ENCODE measurements at regions not wholly inside any gene's neighbourhood (a gene's known extent, or its start where the extent isn't known, plus 50 kb on each side); places are given as distances from the start of the nearest gene placed in this dataset.

DNA sequence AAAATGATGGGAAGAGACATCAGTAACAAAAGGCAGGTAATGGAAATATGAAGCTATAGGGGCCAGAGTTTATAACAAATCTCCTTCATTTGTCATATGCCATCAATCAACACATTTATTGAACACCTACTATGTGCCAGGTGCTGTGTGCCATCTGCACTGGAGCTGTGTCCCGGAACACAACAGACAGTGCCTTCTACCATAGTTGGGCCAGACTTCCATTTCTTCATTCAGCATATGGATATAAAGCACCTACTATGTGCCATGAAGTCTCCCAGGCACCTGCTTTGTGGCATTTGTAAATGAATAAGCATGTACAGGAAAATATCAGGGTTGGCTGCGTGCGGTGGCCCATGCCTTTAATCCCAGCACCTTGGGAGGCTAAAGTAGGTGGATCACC, 112.5 kb upstream of the ERCC6L2 start:
- ChIA-PET CTCF (no interaction called here), POLR2A (no interaction called here)
- TF ChIP-seq, protein P1, sequence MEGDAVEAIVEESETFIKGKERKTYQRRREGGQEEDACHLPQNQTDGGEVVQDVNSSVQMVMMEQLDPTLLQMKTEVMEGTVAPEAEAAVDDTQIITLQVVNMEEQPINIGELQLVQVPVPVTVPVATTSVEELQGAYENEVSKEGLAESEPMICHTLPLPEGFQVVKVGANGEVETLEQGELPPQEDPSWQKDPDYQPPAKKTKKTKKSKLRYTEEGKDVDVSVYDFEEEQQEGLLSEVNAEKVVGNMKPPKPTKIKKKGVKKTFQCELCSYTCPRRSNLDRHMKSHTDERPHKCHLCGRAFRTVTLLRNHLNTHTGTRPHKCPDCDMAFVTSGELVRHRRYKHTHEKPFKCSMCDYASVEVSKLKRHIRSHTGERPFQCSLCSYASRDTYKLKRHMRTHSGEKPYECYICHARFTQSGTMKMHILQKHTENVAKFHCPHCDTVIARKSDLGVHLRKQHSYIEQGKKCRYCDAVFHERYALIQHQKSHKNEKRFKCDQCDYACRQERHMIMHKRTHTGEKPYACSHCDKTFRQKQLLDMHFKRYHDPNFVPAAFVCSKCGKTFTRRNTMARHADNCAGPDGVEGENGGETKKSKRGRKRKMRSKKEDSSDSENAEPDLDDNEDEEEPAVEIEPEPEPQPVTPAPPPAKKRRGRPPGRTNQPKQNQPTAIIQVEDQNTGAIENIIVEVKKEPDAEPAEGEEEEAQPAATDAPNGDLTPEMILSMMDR (IDR thresholded peaks at IDR 0.05; ENCODE audit: insufficient read depth, low read depth, low read length) = no peak

DNA sequence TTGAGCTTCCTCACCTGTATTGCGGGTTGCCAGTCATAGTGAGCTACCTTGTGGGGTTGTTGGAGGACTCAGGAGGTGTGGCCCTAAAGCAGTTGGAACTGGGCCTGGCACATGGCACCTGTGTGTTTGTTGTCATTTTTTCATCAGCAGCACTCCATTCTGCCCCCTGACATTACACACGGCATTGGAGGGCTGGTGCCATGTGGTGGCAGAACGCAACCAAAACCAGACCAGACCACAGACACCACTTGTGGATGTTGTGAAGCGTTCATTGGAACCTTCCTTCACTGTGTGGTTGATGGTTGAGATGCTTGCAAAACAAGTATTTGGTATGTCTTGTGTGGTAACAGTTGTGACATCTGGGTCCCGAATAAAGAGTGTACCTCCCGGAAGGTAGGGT, 113.2 kb upstream of the ERCC6L2 start:
- CTCF ChIA-PET = no interaction called here
- Histone ChIP-seq H3K4me3 (ENCODE audit: low read depth, low read length) (no peak overlapping the region), H3K36me3 (ENCODE audit: control insufficient read depth, insufficient read depth, low read length) (no peaks in the 10 kb centered on the region), H3K27me3 (ENCODE audit: control insufficient read depth, insufficient read depth, low read length) (0 out of 2 replicates have a peak, but pooled peaks cover 1% of the 10 kb centered on the region)
- no peak for DNase-seq (ENCODE audit: low read depth)
- POLR2A ChIA-PET = no interaction called here
- TF ChIP-seq, protein P1 (IDR thresholded peaks at IDR 0.05; ENCODE audit: insufficient read depth, low read depth, low read length) = no peak

More for the DNA sequence above, 112.5 kb upstream of the ERCC6L2 start:
- no peaks in the 10 kb centered on the region for H3K36me3 ChIP-seq (ENCODE audit: control insufficient read depth, insufficient read depth, low read length)
- H3K4me3 ChIP-seq (ENCODE audit: low read depth, low read length) = no peak overlapping the region
- H3K27me3 ChIP-seq (ENCODE audit: control insufficient read depth, insufficient read depth, low read length) = 0 out of 2 replicates have a peak, but pooled peaks cover 1% of the 10 kb centered on the region
- no peak for DNase-seq (ENCODE audit: low read depth)

DNA sequence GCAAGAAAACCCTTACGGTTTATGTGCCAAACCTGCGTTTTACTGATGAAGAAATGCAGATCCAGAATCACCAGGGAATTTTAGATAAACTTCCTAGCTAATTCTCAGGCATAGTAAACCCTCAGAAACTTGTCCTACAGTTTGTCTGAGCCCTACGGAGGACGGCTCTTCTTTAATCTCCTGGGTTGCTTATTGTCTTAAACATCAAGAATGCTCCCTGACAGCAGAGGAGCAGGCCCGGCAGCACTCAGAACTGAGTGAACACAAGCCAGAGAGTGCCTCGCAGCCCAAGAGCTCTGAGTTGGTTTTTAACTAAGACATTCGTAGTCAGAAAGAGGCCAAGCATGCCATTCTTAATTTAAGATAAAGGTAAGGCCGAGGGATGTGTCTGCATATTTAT, 114.7 kb upstream of the ERCC6L2 start:
- TF ChIP-seq, protein P1 (IDR thresholded peaks at IDR 0.05; ENCODE audit: insufficient read depth, low read depth, low read length) = no peak
- Histone ChIP-seq H3K36me3 (ENCODE audit: control insufficient read depth, insufficient read depth, low read length) (no peaks in the 10 kb centered on the region), H3K4me3 (ENCODE audit: low read depth, low read length) (no peak overlapping the region), H3K27me3 (ENCODE audit: control insufficient read depth, insufficient read depth, low read length) (0 out of 2 replicates have a peak, but pooled peaks cover 1% of the 10 kb centered on the region)
- DNase-seq (ENCODE audit: low read depth) = no peak
- ChIA-PET CTCF (interaction anchor here (0.8 to 1.3 kb wide), 2 partner anchors 10 to 32 kb away, joined by 3 read pairs; no protein-coding TSS in a partner anchor), POLR2A (no interaction called here)

DNA sequence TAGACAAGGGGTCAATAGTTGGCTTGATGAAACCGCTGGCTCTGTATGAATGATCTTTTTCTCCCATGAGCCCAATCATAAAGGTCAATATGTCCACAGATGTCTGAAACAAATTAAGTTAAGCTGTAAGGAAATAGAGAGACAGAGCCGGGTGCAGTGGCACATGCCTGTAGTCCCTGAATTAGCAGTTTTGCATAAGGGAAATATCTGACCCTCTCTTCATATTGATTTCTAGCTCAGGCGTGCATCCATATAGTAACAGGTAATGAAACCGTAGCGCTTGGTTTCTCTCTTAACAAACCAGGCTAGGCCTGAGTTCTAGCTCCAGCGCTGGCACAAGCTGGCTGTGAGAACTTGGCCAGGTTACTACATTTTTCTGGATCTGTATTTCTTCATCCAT, 118.1 kb upstream of the ERCC6L2 start:
- ChIA-PET POLR2A (no interaction called here), CTCF (interaction anchor here (0.6 kb wide), 1 partner anchor 11 kb away, joined by 3 read pairs; no protein-coding TSS in a partner anchor)
- Histone ChIP-seq H3K4me3 (ENCODE audit: low read depth, low read length) (no peak overlapping the region), H3K36me3 (ENCODE audit: control insufficient read depth, insufficient read depth, low read length) (no peaks in the 10 kb centered on the region), H3K27me3 (ENCODE audit: control insufficient read depth, insufficient read depth, low read length) (peaks cover 5% of the 10 kb centered on the region)
- no peak for DNase-seq (ENCODE audit: low read depth)
- TF ChIP-seq, protein P1 (IDR thresholded peaks at IDR 0.05; ENCODE audit: insufficient read depth, low read depth, low read length) = no peak

DNA sequence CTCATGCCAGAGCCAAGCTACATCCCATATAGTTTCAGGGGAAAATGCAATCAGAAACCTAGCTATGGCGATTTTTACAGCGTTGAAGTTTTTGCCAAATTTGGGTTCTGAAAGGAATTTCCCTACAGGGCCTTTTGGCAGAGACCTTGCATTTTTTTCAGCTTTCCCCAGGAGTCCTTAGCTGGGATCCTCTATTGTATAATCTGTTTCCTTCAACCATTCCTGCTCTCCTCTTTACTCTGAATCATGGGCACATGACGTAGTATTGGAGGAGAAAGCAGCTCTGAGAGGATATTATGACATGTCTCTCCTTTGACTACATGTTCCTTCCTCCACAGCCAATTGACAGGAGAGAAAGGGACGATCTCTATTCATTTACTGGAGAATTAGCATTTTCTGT, 118.5 kb upstream of the ERCC6L2 start:
- TF ChIP-seq, protein P1 (IDR thresholded peaks at IDR 0.05; ENCODE audit: insufficient read depth, low read depth, low read length) = no peak
- POLR2A ChIA-PET = no interaction called here

More for the DNA sequence above, 118.5 kb upstream of the ERCC6L2 start:
- CTCF ChIA-PET = no interaction called here
- Histone ChIP-seq H3K36me3 (ENCODE audit: control insufficient read depth, insufficient read depth, low read length) (no peaks in the 10 kb centered on the region), H3K27me3 (ENCODE audit: control insufficient read depth, insufficient read depth, low read length) (peaks cover 5% of the 10 kb centered on the region), H3K4me3 (ENCODE audit: low read depth, low read length) (no peak overlapping the region)
- DNase-seq (ENCODE audit: low read depth) = no peak

Measured in BJ (cell line).